ENCODE measurements at regions not wholly inside any gene's neighbourhood (a gene's known extent, or its start where the extent isn't known, plus 50 kb on each side); places are given as distances from the start of the nearest gene placed in this dataset.

GRCh38 chr16:85367485-85367884, 245.6 kb upstream of the GSE1 start:
- no peak for FAIRE-seq
- no peak overlapping the region for H3K4me3 ChIP-seq (ENCODE audit: low read depth, low read length)
- TF ChIP-seq, protein P1, sequence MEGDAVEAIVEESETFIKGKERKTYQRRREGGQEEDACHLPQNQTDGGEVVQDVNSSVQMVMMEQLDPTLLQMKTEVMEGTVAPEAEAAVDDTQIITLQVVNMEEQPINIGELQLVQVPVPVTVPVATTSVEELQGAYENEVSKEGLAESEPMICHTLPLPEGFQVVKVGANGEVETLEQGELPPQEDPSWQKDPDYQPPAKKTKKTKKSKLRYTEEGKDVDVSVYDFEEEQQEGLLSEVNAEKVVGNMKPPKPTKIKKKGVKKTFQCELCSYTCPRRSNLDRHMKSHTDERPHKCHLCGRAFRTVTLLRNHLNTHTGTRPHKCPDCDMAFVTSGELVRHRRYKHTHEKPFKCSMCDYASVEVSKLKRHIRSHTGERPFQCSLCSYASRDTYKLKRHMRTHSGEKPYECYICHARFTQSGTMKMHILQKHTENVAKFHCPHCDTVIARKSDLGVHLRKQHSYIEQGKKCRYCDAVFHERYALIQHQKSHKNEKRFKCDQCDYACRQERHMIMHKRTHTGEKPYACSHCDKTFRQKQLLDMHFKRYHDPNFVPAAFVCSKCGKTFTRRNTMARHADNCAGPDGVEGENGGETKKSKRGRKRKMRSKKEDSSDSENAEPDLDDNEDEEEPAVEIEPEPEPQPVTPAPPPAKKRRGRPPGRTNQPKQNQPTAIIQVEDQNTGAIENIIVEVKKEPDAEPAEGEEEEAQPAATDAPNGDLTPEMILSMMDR (IDR thresholded peaks at IDR 0.05; ENCODE audit: insufficient read depth, low read length, severe bottlenecking): no peak
- no peak for DNase-seq (ENCODE audit: low read depth)
- no peaks in the 10 kb centered on the region for H3K36me3 ChIP-seq (ENCODE audit: control insufficient read depth, insufficient read depth, low read length)
- no peaks in the 10 kb centered on the region for H3K27me3 ChIP-seq (ENCODE audit: control insufficient read depth, insufficient read depth, low read length)

- no peak for FAIRE-seq
Observed at GRCh38 chr16:85369060-85369459, 244.1 kb upstream of the GSE1 start.

GRCh38 chr16:85369741-85370528, 243.2 kb upstream of the GSE1 start:
- Histone ChIP-seq H3K36me3 (ENCODE audit: control insufficient read depth, insufficient read depth, low read length) (no peaks in the 10 kb centered on the region), H3K4me3 (ENCODE audit: low read depth, low read length) (no peak overlapping the region), H3K27me3 (ENCODE audit: control insufficient read depth, insufficient read depth, low read length) (no peaks in the 10 kb centered on the region)
- DNase-seq (ENCODE audit: low read depth) (peak; percentile 37), FAIRE-seq (peak; percentile 64)
- TF ChIP-seq, protein P1 (IDR thresholded peaks at IDR 0.05; ENCODE audit: insufficient read depth, low read length, severe bottlenecking): peak; percentile 90

More at GRCh38 chr16:85369060-85369459, 244.1 kb upstream of the GSE1 start:
- TF ChIP-seq, protein P1 (IDR thresholded peaks at IDR 0.05; ENCODE audit: insufficient read depth, low read length, severe bottlenecking): no peak
- Histone ChIP-seq H3K4me3 (ENCODE audit: low read depth, low read length) (no peak overlapping the region), H3K27me3 (ENCODE audit: control insufficient read depth, insufficient read depth, low read length) (no peaks in the 10 kb centered on the region), H3K36me3 (ENCODE audit: control insufficient read depth, insufficient read depth, low read length) (no peaks in the 10 kb centered on the region)
- DNase-seq (ENCODE audit: low read depth): no peak

GRCh38 chr16:85370543-85370880, 242.6 kb upstream of the GSE1 start:
- no peaks in the 10 kb centered on the region for H3K36me3 ChIP-seq (ENCODE audit: control insufficient read depth, insufficient read depth, low read length)
- TF ChIP-seq, protein P1 (IDR thresholded peaks at IDR 0.05; ENCODE audit: insufficient read depth, low read length, severe bottlenecking): no peak
- FAIRE-seq (no peak), DNase-seq (ENCODE audit: low read depth) (no peak)
- H3K4me3 ChIP-seq (ENCODE audit: low read depth, low read length): peak overlapping the region; percentile 45
- H3K27me3 ChIP-seq (ENCODE audit: control insufficient read depth, insufficient read depth, low read length): no peaks in the 10 kb centered on the region

DNA sequence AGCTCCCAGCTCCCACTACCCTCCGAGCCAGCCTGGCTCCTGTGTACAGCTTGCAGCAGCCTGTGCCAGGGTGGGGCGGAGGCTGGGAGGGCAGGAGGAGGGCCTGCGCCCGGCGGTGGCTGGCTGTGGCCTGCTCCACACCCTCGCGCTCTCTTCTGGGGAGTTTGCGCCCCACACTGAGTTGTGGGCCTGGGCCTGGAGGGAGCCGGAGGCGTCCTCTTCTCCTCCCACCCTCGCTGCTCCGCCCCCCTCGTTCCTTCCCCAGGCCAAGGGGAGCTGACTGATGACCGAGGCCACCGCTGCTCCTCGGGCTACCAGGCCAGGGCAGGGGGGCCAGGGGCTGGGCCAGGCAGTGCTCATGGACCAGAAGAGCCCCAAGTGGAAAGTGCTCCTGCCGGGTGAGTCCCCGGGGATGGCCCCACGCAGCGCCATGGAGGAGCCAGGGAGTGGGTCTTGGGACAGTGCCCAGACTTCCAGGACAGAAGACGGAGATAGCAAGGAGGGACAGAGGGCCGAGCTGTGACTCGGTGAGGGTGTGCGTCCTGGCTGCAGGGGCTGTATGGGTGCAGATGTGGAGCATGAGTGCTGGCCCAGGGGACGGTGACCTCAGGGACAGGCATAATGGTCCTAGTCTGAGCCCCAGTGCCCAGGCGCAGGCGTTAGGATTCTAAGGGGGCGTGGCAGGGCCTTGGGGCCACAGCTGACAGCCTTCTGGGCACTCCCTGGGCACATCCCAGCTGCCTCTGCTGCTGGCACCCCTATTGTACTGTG, 242.1 kb upstream of the GSE1 start:
- Histone ChIP-seq H3K27me3 (ENCODE audit: control insufficient read depth, insufficient read depth, low read length) (no peaks in the 10 kb centered on the region), H3K4me3 (ENCODE audit: low read depth, low read length) (peak overlapping the region; percentile 45), H3K36me3 (ENCODE audit: control insufficient read depth, insufficient read depth, low read length) (peaks cover 1% of the 10 kb centered on the region)
- DNase-seq (ENCODE audit: low read depth): peak; percentile 53
- TF ChIP-seq, protein P1 (IDR thresholded peaks at IDR 0.05; ENCODE audit: insufficient read depth, low read length, severe bottlenecking): peak; percentile 37
- no peak for FAIRE-seq

Data from bronchial epithelial cell (primary cell).